Stimulated activated CD4-positive, alpha-beta T cell treated with anti-CD3 and anti-CD28 coated beads, Interleukin-1b, Interleukin-23, amount 100 ng/mL, for 48 hours (primary cell): ENCODE measurements at regions not wholly inside any gene's neighbourhood (a gene's known extent, or its start where the extent isn't known, plus 50 kb on each side); places are given as distances from the start of the nearest gene placed in this dataset.
"Not testable (repeated sequence)": the region's sequence is repeated elsewhere in the genome, so short reads cannot be mapped to it uniquely, and the experiment has no call there.

Experiments used
- DNase-seq: peaks from one replicate; pipeline ENCODE4 v3.0.0-alpha.2; 2020

- DNase-seq: no peak
Measured at GRCh38 chr22:23393721-23394320, 186.3 kb downstream of the IGLL1 start.

- DNase-seq: not testable (repeated sequence)
Measured at GRCh38 chr22:23393199-23393598, 186.9 kb downstream of the IGLL1 start.

GRCh38 chr22:23392420-23393121 lies 187.5 kb downstream of the IGLL1 start:
- no peak for DNase-seq

- DNase-seq: no peak
Measured at GRCh38 chr22:23391022-23391421, 189.1 kb downstream of the IGLL1 start.

GRCh38 chr22:23389271-23390071 lies 190.6 kb downstream of the IGLL1 start:
- DNase-seq: no peak

- DNase-seq: no peak
Measured at GRCh38 chr22:23388517-23388890, 191.6 kb downstream of the IGLL1 start.

- no peak for DNase-seq
Measured at GRCh38 chr22:23387827-23388516, 192.1 kb downstream of the IGLL1 start.

- DNase-seq: no peak
Measured at GRCh38 chr22:23386822-23387580, 193.1 kb downstream of the IGLL1 start.

GRCh38 chr22:23385678-23386631 lies 194.1 kb downstream of the IGLL1 start:
- DNase-seq: peak; percentile 80

GRCh38 chr22:23384923-23385677 lies 195.0 kb downstream of the IGLL1 start:
- no peak for DNase-seq

GRCh38 chr22:23384431-23384830 lies 195.7 kb downstream of the IGLL1 start:
- no peak for DNase-seq

- no peak for DNase-seq
Measured at GRCh38 chr22:23383491-23384361, 196.4 kb downstream of the IGLL1 start.

GRCh38 chr22:23382428-23383218 lies 197.5 kb downstream of the IGLL1 start:
- DNase-seq: no peak

GRCh38 chr22:23381661-23382427 lies 198.2 kb downstream of the IGLL1 start:
- no peak for DNase-seq

GRCh38 chr22:23380911-23381310 lies 199.2 kb downstream of the IGLL1 start:
- DNase-seq: no peak

GRCh38 chr22:23380230-23380573 lies 199.9 kb downstream of the IGLL1 start:
- no peak for DNase-seq

GRCh38 chr22:23379540-23380229 lies 199.4 kb downstream of the BCR start:
- DNase-seq: not testable (repeated sequence)
